ENCODE measurements at regions not wholly inside any gene's neighbourhood (a gene's known extent, or its start where the extent isn't known, plus 50 kb on each side); places are given as distances from the start of the nearest gene placed in this dataset.

DNA sequence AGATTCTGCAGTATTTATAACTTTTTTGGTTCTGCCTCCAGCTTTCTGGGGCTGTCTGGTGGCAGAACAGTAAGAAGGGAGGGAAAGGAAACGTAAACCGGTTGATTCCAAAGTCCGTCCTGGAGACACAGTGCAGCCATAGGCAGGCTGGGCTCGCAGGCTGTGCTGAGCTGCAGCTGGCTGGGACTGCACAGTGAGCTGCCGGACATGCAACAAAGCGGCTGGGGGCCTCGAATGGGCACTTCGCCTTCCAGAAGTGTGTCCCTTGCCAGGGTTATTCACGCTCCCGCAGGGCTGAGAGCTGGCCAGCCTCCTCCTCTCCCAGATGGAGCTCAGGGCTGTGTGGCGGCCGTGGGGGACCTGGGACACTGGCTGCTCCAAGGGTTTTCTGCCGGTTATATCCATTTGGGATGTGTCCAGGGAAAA is 78.1 kb upstream of the CD93 start (continued):
- TF ChIP-seq E2F8 (IDR thresholded peaks at IDR 0.05; ENCODE audit: low read depth, partially characterized antibody) (no peak), BMI1 (IDR thresholded peaks at IDR 0.05; ENCODE audit: borderline replicate concordance) (no peak), CEBPB (IDR thresholded peaks at IDR 0.05; ENCODE audit: borderline replicate concordance in 1 of 2, low read depth in 2 of 2, low read length in 2 of 2) (no peak), POLR2A (IDR thresholded peaks at IDR 0.05; ENCODE audit: low read depth, low read length) (no peak), CHD4 (IDR thresholded peaks at IDR 0.05) (no peak), TCF3 (IDR thresholded peaks at IDR 0.05; ENCODE audit: borderline replicate concordance, insufficient read depth, low read depth, low read length) (no peak), ETV6 (conservative IDR thresholded peaks at IDR 0.05 in 1 of 2, IDR thresholded peaks at IDR 0.05 in 1 of 2; ENCODE audit: borderline replicate concordance in 1 of 2, low read depth in 1 of 2) (no peak), STAT3 (IDR thresholded peaks at IDR 0.05; ENCODE audit: low read depth, low read length) (no peak), RUNX3 (IDR thresholded peaks at IDR 0.05; ENCODE audit: low read length) (no peak), MYB (IDR thresholded peaks at IDR 0.05; ENCODE audit: borderline replicate concordance, low read depth, low read length) (no peak), PAX8 (IDR thresholded peaks at IDR 0.05) (no peak), ZNF384 (IDR thresholded peaks at IDR 0.05; ENCODE audit: borderline replicate concordance, low read depth, low read length) (no peak), EED (IDR thresholded peaks at IDR 0.05; ENCODE audit: low read depth) (no peak), NR2F1 (conservative IDR thresholded peaks at IDR 0.05) (no peak), RAD21 (IDR thresholded peaks at IDR 0.05; ENCODE audit: insufficient read depth, low read depth, low read length) (no peak)

Measured in GM12878 (cell line).